H1 (cell line): ENCODE measurements at regions not wholly inside any gene's neighbourhood (a gene's known extent, or its start where the extent isn't known, plus 50 kb on each side); places are given as distances from the start of the nearest gene placed in this dataset.

Experiments
- BCL11A ChIP-seq, 2 experiments: IDR thresholded peaks; one replicate each; pipeline ENCODE4 v1.6.1; 2011; ENCODE audit warnings: low read depth in 2 of 2, low read length in 2 of 2, mild to moderate bottlenecking in 2 of 2
- CHD2 ChIP-seq: IDR thresholded peaks from 2 replicates; pipeline ENCODE4 v1.6.1; 2012; ENCODE audit warnings: low read length, improper control_type of control experiment
- POLR2A ChIP-seq, 2 experiments: IDR thresholded peaks; 1 replicate in 1 of 2; 2 replicates in 1 of 2; pipeline ENCODE4 v1.6.1; 2011; ENCODE audit warnings: low read depth in 2 of 2, low read length in 2 of 2, mild to moderate bottlenecking in 2 of 2; ENCODE audit errors: control extremely low read depth in 1 of 2
- POLR2AphosphoS5 ChIP-seq: IDR thresholded peaks from 2 replicates; pipeline ENCODE4 v1.6.1; 2011; ENCODE audit warnings: low read depth, low read length
- RFX5 ChIP-seq: IDR thresholded peaks from 2 replicates; pipeline ENCODE4 v1.6.1; 2011; ENCODE audit warnings: low read depth, low read length, improper control_type of control experiment, borderline replicate concordance
- SIN3A ChIP-seq, 2 experiments: IDR thresholded peaks in 1 of 2; conservative IDR thresholded peaks in 1 of 2; 2 replicates each; pipeline ENCODE4 v1.6.1; 2011 to 2012; ENCODE audit warnings: low read length in 2 of 2, improper control_type of control experiment in 1 of 2, low read depth in 1 of 2, mild to moderate bottlenecking in 1 of 2
- SP2 ChIP-seq: IDR thresholded peaks from 2 replicates; pipeline ENCODE4 v1.6.1; 2012; ENCODE audit warnings: mild to moderate bottlenecking, low read length, inconsistent platforms
- TF ChIP-seq, protein P1 (sequence below), 3 experiments: IDR thresholded peaks; 1 replicate in 2 of 3; 2 replicates in 1 of 3; pipeline versions ENCODE4 v1.5.1 to v1.6.1; 2011; ENCODE audit warnings: low read length in 3 of 3, mild to moderate bottlenecking in 3 of 3, inconsistent platforms in 2 of 3, low read depth in 1 of 3, moderate library complexity in 1 of 3; ENCODE audit not compliant: insufficient read depth in 1 of 3; ENCODE audit errors: control extremely low read depth in 1 of 3
- TF ChIP-seq, protein P2 (sequence below): IDR thresholded peaks from 2 replicates; pipeline ENCODE4 v1.6.1; 2012; ENCODE audit warnings: inconsistent platforms
- TF ChIP-seq, protein P3 (sequence below): IDR thresholded peaks from 2 replicates; pipeline ENCODE4 v1.6.1; 2012; ENCODE audit warnings: low read length, inconsistent platforms

DNA sequence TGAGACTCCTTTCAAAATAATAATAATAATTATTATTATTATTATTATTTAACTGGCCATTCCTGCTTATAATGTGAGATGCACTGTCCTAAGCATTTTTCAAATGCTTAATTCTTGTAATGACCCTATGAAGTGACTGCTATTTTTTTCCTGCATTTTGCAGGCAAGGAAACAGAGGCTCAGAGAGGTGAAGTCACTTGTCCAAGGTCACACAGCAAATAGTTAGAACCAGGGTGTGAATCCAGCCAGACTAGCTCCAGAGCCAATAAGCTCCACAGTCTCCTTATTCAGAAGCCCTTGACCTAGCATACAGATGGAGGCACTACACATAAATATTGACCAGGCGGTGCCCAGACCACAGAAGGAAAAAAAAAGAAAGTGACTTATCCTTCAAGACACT, 77.5 kb upstream of the CACNA1A start:
- TF ChIP-seq POLR2AphosphoS5 (no peak), POLR2A (IDR thresholded peaks at IDR 0.05; ENCODE audit: control extremely low read depth in 1 of 2, low read depth in 2 of 2, low read length in 2 of 2) (no peak), CHD2 (no peak), SIN3A (conservative IDR thresholded peaks at IDR 0.05 in 1 of 2, IDR thresholded peaks at IDR 0.05 in 1 of 2; ENCODE audit: low read depth in 1 of 2, low read length in 2 of 2) (no peak), RFX5 (no peak), SP2 (no peak), BCL11A (IDR thresholded peaks at IDR 0.05; ENCODE audit: low read depth in 2 of 2, low read length in 2 of 2) (no peak)
- TF ChIP-seq, protein P1, sequence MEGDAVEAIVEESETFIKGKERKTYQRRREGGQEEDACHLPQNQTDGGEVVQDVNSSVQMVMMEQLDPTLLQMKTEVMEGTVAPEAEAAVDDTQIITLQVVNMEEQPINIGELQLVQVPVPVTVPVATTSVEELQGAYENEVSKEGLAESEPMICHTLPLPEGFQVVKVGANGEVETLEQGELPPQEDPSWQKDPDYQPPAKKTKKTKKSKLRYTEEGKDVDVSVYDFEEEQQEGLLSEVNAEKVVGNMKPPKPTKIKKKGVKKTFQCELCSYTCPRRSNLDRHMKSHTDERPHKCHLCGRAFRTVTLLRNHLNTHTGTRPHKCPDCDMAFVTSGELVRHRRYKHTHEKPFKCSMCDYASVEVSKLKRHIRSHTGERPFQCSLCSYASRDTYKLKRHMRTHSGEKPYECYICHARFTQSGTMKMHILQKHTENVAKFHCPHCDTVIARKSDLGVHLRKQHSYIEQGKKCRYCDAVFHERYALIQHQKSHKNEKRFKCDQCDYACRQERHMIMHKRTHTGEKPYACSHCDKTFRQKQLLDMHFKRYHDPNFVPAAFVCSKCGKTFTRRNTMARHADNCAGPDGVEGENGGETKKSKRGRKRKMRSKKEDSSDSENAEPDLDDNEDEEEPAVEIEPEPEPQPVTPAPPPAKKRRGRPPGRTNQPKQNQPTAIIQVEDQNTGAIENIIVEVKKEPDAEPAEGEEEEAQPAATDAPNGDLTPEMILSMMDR (IDR thresholded peaks at IDR 0.05; ENCODE audit: control extremely low read depth in 1 of 3, insufficient read depth in 1 of 3, low read depth in 1 of 3, low read length in 3 of 3): no peak
- TF ChIP-seq, protein P2, sequence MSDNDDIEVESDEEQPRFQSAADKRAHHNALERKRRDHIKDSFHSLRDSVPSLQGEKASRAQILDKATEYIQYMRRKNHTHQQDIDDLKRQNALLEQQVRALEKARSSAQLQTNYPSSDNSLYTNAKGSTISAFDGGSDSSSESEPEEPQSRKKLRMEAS: no peak
- TF ChIP-seq, protein P3, sequence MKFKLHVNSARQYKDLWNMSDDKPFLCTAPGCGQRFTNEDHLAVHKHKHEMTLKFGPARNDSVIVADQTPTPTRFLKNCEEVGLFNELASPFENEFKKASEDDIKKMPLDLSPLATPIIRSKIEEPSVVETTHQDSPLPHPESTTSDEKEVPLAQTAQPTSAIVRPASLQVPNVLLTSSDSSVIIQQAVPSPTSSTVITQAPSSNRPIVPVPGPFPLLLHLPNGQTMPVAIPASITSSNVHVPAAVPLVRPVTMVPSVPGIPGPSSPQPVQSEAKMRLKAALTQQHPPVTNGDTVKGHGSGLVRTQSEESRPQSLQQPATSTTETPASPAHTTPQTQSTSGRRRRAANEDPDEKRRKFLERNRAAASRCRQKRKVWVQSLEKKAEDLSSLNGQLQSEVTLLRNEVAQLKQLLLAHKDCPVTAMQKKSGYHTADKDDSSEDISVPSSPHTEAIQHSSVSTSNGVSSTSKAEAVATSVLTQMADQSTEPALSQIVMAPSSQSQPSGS: no peak
